ENCODE measurements at regions not wholly inside any gene's neighbourhood (a gene's known extent, or its start where the extent isn't known, plus 50 kb on each side); places are given as distances from the start of the nearest gene placed in this dataset.

- TF ChIP-seq CTCF (IDR thresholded peaks at IDR 0.05; ENCODE audit: low read depth, low read length, missing input control), result no peak
- TF ChIP-seq GABPA (IDR thresholded peaks at IDR 0.05 in 1 of 2, conservative IDR thresholded peaks at IDR 0.05 in 1 of 2), result no peak
- no peak for TF ChIP-seq REST (IDR thresholded peaks at IDR 0.05)
These were observed 261.2 kb upstream of the AJAP1 start for GRCh38 chr1:4393191-4393590.
